Stimulated activated CD8-positive, alpha-beta memory T cell treated with anti-CD3 and anti-CD28 coated beads, Interleukin-7, amount 100 ng/mL, for 24 hours (primary cell): ENCODE measurements at regions not wholly inside any gene's neighbourhood (a gene's known extent, or its start where the extent isn't known, plus 50 kb on each side); places are given as distances from the start of the nearest gene placed in this dataset.
"Not testable (repeated sequence)": the region's sequence is repeated elsewhere in the genome, so short reads cannot be mapped to it uniquely, and the experiment has no call there.

Source experiments
- DNase-seq: peaks from one replicate; pipeline ENCODE4 v3.0.0-alpha.2; 2020; ENCODE audit warnings: low read depth

DNA sequence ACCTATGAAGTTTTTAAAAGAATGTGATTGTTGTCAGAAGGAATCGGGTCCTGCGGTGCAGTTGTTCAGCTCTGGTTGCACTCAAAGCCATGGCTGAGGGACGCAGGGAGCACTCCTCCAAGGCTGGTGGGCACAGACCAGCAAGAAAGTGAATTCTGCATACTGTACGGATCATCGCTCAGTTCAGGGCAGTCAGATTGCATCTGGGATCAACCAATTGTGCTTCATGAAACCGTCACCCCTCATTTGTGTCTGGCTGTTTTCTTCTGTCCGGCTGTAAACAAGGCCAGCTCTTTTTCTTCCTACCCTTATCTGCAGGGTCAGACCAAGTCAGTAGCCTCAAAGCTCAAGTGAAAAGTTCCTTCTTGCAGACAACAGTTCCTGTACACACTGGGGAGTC, 478.3 kb downstream of the TFAP2A start:
- DNase-seq: no peak

DNA sequence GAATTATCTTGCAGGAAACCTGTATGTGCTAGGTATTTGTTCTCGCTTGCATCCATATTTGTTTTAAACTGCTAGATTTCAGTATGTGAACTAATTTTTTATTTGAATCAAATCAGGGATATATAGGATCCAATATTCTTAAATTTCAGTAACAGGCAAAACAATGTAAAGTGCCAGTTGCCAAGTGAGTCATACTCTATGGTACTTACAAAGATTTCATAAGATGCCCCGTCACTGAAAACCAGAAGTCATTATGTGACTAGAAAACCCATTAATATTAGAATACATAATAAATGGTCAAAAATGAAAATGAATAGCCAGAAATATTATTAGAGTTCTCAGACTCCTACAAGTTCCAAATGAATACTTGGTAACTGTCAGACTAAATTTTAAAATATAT, 481.2 kb downstream of the TFAP2A start:
- no peak for DNase-seq

DNA sequence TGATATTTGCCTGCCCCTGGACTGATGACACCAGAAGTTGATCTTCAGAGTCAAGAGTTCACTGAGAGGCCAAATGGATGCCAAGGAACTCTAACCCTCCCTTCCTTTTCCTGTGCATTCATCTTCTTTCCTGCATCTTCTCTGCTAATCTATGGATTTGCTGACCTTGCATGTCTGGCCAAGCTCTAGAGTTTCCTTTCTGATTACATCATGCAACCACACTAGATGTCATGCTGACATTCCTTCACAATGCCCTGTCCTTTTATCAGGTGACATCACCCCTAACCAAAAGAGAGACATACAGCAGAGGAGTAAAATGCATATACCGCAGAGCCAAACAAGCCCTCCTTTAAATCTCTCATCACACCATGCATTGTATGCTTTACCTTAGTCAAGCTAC, 487.6 kb downstream of the TFAP2A start:
- no peak for DNase-seq

DNA sequence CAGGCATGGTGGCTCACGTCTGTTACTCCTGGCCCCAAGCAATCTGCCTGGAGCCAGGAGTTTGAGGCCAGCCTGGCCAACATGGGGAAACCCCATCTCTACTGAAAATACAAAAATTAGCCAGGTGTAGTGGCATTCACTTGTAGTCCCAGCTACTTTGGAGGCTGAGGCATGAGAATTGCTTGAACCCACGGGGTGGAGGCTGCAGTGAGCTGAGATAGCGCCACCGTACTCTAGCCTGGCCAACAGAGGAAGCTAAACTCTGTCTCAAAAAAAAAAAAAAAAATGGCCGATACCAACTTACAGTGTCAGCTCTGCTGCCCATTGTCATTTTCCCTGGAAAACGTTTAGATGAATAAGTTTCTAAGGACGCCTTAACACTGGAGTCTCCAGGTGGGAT, 489.9 kb downstream of the TFAP2A start:
- DNase-seq: no peak

DNA sequence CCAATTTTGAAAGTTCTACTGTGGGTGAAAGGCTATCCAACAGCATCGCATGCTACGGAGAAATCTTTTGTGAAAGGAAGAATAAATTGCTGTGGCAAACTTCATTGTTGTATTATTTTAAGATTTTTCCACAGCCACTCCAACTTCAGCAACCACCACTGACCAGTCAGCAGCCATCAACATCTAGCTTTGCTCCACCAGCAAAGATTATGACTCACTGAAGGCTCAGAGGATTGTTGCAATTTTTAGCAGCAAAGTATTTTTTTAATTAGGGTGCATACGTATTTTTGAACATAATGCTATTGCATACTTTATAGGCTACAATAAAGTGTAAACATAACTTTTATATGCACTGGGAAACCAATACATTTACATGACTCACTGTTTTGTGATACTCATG, 493.5 kb downstream of the TFAP2A start:
- DNase-seq: no peak

DNA sequence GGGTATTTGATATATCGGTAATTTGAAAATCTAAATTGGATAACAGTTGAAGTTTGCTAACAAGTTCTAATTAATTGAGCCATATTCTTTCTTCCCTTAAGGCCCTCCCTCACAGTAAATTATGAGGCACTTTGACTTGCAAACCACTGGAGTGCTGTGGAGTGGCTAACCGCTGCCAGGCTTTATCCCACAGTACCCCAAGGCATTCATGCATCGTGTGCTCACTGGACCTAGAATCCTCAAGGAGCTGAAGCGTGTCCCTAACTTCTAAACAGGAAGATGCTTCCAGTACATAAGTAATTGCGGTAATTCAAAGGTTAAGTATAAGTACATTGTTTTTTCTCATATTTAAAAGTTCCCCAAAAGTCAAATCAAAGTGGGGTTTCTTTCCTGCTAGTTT, 499.9 kb downstream of the TFAP2A start:
- DNase-seq: no peak

DNA sequence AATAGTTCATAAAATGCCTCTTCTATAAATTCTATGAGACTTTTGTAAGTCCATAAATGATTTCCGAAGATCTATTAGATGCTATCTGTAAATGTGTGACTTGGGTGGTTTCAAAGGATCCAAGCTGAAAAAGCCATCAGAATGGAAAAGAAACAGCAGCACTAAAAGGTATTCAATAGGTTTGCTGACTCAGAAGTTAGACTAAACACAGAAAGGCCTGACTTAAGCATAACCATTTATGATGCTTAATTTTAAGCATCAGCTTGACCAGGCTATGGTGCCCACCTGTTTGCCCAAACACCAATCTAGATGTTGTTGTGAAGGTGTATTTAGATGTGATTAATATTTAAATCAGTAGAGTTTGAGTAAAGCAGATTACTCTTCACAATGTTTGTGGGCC, 513.5 kb downstream of the TFAP2A start:
- no peak for DNase-seq

DNA sequence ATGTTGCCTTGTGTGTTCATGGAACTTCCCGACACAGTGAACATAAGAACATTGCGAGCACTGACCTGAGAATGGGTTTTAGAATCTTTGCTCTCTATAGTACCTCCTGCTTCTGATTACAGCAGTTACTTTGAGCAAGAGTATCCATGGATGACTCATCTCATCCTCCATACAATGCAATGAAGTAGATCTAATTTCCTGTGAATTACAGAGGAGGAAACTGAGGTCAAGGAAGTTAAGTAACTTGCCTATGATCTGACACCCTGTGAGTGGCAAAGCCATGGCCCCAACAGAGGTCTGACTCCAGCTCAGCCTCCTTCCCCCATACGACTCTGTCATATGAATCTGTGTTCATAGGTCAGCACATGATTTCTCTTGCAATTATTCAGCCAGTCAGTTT, 518.1 kb downstream of the TFAP2A start:
- no peak for DNase-seq

DNA sequence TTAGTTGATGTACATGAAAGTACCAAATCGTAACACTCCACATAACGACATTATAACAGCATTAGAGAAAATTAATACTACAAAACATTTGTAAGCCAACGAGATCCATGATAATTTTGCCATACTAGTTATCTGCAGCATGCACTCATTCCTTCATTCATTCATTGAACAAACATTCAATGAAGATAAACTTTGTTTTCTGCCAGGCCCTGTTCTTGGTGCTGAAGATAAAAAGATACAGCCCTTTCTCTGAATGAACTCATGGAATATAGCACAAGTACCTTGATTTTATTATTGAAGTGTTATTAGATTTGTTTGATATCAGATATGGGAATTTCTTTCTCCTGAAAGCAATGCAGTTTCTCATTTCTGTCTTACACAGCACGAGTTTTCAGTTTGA, 524.0 kb downstream of the TFAP2A start:
- no peak for DNase-seq

DNA sequence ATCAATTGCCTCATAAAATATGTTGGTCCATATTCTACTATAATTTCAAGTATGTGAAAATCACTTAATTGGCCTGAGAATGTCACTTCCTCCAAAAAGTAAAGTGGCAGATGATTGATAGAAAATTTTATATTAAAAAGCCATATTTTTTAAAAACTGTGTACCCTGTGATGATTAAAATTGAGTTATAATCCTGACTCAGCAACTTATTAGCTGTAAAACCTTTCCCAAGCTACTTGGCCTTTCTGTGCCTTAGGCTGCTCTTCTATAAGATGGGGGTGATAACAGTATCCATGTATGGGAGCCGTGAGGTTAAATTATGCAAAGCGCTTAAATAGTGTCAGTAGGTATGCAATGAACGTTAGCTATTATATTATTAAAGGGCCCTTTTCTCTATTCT, 524.4 kb downstream of the TFAP2A start:
- DNase-seq: no peak

DNA sequence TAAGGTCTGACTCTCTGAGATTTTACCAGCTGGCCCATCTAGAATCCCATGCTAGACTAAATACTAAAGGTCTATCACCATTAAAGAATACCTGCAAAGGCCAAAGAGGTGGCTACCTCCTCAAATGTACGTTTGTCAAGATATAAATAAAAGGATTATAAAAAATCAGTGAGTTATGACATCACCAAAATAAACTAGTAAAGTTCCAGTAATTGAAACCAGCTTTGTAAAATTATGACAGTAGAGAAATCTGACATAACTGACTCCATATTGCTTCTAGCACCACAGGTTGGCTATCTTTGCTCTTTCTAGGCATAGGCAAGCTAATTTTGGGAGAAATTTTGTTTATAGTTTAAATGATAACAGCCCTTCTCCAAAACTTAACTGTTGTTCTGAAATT, 536.3 kb downstream of the TFAP2A start:
- no peak for DNase-seq

DNA sequence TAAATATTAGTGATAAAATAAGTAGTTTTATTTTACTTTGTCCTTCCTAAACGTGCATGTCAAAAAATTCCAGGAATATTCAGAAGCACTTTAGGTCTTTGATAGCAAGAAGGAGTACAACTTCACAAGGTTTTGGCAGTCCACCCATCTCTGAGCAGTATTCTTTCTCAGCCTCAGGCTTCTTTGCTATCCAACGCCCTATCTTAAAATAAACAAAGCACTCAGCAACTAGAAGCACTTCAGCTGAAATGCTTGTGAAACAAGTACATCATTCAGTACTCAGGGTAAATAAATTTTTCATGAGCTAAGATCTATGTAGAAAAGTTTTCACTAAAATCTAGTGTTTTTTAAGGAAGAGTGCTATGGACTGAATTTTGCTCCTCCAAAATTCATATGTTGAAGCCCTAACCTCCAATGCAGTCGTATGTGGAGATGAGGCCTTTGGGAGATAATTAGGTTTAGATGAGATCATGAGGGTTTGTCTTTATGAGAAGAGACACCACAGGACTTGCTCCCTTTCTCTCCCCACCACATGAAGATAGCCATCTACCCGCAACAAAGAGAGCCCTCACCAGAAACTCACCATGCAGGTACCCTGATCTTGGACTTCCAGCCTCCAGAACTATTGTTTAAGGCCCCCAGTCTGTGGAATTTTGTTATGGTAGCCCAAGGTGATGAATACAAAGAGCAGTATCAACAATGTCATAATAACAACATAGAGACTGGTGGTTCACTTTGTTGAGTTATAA, 539.1 kb downstream of the TFAP2A start:
- DNase-seq: no peak

DNA sequence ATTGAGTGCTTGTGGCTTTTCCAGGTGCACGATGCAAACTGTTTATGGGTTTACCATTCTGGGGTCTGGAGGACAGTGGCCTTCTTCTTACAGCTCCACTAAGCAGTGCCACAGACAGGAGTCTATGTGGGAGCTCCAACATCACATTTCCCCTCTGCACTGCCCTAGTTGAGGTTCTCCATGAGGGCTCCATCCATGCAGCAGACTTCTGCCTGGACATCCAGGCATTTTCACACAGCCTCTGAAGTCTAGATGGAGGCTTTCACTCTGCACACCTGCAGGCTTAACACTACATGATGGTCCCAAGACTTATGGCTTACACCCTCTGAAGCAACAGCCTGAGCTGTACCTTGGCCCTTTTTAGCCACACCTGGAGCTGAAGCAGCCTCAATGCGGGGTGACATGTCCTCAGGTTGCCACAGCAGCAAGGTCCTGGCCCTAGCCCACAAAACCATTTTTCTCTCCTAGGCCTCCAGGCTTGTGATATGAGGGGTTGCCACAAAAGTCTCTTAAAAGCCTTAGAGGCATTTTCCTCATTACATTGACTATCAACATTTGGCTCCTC, 552.2 kb downstream of the TFAP2A start:
- DNase-seq: no peak

DNA sequence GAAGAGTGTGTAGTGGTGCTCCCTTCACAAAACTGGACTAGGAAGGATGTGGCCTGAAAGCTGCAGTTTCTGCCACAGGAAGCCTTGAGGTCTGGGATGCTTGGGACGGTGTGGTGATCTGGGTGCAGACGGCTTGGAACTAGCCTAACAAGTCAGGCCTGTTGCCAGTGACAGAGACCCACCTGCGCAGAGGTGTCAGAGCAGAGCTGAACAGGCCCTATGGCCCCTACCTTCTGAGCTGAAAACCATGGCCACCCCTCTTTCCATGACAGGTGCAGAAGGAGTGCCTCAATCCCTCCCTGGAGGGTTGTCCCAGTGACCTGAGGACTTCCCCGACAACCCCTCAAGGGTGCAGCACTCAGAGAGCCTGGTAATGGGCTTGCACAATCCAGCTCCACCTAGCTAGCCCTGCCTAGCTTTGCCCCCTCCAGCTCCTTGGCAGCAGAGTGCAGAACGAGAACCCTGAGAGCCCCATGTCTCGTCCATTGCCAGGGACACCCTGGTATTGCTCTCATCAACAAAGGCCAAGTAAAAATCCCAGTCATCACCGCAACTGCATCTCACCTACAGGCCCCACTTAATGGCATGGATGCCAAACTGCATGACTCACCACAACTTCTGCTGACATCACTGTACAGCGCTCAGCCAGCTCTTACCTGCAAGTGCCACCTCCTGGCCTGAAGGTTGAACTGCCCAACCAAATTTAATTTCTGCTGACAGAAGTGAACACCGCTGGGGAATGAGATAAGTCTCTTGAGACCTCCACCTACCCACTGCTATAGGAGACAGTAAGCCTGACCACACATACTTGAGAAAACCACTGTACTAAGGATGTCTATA, 563.1 kb downstream of the TFAP2A start:
- no peak for DNase-seq

DNA sequence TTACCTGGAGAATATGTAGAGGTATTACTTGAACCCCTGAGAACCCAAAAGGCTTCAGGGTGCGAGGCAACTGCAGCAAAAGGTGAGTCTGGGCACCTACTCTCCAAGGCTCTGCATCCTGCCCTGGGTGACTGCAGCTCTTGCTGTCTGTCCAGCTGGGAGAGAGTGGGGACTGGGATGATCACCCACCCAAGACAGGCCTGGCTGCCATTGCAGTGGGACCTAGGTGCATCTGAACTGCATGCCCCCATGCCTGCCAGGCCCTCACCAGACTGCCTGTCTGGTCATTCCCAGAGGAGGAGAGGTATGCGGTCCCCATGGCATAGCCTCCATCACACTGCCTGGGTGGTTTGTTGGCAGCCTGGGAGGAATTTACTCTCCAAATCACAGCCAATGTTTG, 563.9 kb downstream of the TFAP2A start:
- no peak for DNase-seq

DNA sequence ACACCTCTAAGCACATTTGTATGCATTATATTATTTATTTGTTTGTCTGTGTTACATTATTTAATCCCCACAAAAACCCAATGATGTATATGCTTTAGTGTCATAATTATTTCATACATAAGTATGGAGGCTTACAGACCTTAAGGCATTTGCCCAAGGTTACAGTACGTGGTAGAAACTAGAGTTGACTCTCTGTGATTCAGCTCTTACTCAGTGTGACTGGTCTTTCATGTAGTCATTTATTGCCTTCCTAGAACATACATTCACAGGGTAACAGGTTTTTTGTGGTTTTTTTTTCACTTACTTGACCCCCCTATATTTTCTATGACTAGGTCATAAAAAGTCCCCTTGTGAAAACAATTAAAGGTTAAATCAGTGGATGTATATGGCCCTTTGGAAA, 566.8 kb downstream of the TFAP2A start:
- DNase-seq: no peak

DNA sequence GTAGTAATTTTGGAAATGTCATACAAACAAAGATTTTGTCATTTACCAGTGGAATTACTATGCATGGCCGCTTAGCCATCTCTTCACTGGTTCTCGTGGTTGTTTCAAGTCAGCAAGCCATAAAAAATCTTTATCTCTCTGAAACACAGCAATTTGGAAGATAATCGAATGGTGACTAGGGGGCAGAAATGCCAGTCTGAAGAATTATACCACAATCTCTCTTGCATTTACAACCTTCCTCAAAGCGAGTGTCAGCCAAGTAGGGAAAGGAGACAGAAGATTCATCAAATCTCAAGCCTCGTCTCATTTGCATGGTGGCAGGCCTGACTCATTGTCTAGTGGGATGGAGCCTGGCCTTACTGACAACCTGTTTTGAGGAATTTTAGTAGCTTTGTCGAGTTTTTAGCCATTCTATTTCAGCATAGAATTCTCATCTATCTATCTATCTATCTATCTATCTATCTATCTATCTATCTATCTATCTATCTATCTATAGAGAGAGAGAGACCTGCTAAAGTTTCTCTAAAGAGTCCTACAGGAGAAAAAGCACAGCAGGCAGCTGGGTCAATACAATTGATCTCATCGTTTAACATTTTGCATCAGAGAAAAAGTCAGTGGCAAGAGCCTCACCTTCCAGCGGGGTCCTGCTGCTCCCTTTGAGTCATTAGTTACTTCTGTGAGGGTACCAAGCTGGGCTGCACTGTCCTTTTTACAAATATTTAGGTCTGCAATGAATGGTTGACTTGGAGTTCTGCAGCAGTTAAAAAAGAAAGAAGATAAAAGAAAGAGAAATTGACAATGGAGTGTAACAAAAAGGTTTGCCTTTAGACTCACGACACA, 572.8 kb downstream of the TFAP2A start:
- DNase-seq: no peak

DNA sequence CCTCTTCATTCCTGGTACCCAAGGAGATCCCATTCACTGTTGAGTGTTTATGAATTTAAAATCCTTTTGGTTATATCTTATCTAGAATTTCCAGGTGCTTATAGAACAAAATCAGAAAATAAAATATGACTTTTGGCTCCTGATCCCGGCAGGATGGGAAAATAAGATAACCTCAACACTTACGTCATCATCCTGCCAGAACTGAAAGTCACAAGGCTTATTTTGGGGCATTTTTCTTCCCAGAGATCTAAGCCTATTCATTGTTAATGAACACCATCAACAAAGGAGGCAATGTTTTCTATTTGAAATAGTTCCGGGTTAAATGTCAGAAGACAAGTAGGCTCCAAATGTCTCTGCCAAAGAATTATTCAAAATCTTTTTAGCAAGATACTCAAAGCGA, 580.6 kb downstream of the TFAP2A start:
- no peak for DNase-seq

DNA sequence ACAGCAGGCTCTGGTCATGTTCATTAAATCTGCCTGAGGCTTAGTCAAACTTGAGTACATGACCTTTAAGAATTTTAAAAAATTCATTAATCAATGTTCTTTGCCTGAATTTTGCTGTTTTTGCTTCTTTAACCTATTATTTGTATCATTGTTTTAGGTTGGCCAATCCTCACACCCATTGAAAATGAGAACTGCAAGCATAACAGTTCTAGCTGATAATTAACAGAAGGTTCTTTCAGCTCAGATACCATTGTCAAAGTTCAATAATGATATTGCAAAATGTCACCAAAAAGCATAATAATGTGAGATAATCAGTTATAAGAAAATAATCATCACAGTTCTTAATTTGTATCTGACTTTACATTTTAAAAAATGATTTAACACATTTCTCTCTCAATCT, 583.1 kb downstream of the TFAP2A start:
- no peak for DNase-seq

DNA sequence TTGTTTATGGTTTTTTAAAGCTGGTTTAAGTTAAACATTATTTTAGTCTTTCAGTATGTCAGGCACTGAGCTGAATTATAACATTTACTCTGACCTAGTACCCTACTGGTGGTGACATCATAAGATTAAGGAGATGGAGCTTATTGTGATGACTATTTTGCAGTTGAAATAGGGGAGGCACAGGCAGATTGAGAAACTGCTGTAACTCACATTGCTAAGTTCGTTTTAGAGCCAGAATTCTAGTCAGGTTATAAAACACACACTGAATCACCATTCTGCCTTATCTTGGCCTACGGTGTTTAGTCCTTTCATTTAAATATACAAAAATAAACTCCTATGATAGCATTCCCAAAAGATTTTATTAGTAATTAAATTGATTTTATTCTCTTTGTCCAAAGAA, 584.1 kb downstream of the TFAP2A start:
- no peak for DNase-seq

DNA sequence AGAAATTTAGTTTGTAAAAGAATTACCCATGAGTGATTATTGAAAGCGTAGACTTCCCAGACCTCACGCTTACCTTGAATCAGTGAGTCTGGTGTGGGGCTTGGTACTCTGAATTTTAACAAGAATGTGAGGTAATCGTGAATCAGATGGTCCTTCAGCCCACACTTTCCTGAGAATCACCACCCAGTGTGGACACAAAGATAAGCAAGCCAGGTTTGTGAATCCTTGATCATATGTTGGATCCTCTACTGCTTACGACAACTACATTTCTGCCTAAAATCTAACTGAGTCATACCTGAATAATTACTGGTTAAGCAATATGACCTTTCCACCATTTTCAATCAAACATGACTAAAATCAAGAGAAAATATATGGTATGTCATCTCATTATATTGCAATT, 589.3 kb downstream of the TFAP2A start:
- no peak for DNase-seq

DNA sequence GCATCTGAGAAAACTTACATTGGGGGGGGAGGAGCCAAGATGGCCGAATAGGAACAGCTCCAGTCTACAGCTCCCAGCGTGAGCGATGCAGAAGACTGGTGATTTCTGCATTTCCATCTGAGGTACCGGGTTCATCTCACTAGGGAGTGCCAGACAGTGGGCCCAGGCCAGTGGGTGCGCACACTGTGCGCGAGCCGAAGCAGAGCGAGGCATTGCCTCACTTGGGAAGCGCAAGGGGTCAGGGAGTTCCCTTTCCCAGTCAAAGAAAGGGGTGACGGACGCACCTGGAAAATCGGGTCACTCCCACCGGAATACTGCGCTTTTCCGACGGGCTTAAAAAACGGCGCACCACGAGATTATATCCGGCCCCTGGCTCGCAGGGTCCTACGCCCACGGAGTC, 604.1 kb downstream of the TFAP2A start:
- DNase-seq: not testable (repeated sequence)
